ENCODE measurements at regions not wholly inside any gene's neighbourhood (a gene's known extent, or its start where the extent isn't known, plus 50 kb on each side); places are given as distances from the start of the nearest gene placed in this dataset.

DNA sequence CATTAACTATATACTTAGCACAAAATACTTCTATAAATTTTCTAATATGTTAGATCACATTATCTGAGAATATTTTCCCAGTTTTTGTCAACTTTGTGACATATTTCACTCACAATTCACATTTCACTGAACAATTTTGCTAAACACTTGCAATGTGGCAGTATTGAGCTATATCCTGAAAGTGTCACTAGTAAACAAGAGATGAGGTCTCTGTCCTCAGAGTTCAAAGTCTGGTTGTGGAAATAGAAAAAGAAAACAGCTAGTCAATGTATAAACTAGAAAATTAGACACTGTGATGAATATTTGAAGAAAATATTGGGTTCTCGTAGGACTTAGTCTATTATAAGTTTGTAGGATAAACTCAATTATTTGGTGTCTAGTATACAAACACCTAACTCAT is 87.4 kb upstream of the CHORDC1 start:
- Histone ChIP-seq H3K27ac (no peak overlapping the region), H3K4me1 (no peaks in the 10 kb centered on the region), H3K27me3 (ENCODE audit: insufficient read depth in 3 of 3, low read length in 2 of 3) (no peaks in the 10 kb centered on the region), H3K36me3 (ENCODE audit: insufficient read depth in 1 of 2, low read depth in 1 of 2) (no peaks in the 10 kb centered on the region), H3K4me3 (no peak overlapping the region), H3K9me3 (no peaks in the 10 kb centered on the region)
- DNase-seq (no peak), ATAC-seq (no peak)
- WGBS, 3 donors = 84 to 87% (median 85%) methylated on average over 1 of the region's 1 CpG
- intact Hi-C loops (cut with DNase I) = no loop called here
- TF ChIP-seq, protein P1, sequence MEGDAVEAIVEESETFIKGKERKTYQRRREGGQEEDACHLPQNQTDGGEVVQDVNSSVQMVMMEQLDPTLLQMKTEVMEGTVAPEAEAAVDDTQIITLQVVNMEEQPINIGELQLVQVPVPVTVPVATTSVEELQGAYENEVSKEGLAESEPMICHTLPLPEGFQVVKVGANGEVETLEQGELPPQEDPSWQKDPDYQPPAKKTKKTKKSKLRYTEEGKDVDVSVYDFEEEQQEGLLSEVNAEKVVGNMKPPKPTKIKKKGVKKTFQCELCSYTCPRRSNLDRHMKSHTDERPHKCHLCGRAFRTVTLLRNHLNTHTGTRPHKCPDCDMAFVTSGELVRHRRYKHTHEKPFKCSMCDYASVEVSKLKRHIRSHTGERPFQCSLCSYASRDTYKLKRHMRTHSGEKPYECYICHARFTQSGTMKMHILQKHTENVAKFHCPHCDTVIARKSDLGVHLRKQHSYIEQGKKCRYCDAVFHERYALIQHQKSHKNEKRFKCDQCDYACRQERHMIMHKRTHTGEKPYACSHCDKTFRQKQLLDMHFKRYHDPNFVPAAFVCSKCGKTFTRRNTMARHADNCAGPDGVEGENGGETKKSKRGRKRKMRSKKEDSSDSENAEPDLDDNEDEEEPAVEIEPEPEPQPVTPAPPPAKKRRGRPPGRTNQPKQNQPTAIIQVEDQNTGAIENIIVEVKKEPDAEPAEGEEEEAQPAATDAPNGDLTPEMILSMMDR (IDR thresholded peaks at IDR 0.05) = no peak

- no peak overlapping the region for H3K27ac ChIP-seq
- DNase-seq = no peak
- H3K9me3 ChIP-seq = no peaks in the 10 kb centered on the region
- no peak overlapping the region for H3K4me3 ChIP-seq
- no peaks in the 10 kb centered on the region for H3K4me1 ChIP-seq
- TF ChIP-seq, protein P1 (IDR thresholded peaks at IDR 0.05) = no peak
- H3K27me3 ChIP-seq (ENCODE audit: insufficient read depth in 3 of 3, low read length in 2 of 3) = no peaks in the 10 kb centered on the region
- WGBS, 3 donors = 61 to 62% (median 61%) methylated on average over 2 of the region's 2 CpGs
- ATAC-seq = no peak
- intact Hi-C loops (cut with DNase I) = no loop called here
- no peaks in the 10 kb centered on the region for H3K36me3 ChIP-seq (ENCODE audit: insufficient read depth in 1 of 2, low read depth in 1 of 2)
Observed at GRCh38 chr11:90309693-90310092, 86.8 kb upstream of the CHORDC1 start.

DNA sequence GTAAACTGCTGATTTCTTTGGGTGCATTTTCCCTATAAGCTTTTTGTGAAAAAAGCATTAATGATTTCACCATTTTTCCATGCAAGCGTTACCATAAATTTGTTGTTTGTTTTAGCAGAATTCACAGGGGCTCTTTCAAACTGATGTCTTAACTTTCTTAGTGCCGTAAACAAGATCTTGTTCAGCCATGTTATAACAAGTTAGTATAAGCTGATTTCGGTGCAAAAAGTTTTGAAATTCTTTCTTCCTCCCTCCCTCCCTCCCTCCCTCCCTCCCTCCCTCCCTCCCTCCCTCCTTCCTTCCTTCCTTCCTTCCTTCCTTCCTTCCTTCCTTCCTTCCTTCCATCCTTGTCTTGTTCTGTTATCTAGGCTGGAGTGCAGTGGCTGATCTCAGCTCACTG is 71.7 kb upstream of the CHORDC1 start:
- no peak overlapping the region for H3K4me3 ChIP-seq
- H3K27me3 ChIP-seq (ENCODE audit: insufficient read depth in 3 of 3, low read length in 2 of 3) = no peaks in the 10 kb centered on the region
- no peak overlapping the region for H3K27ac ChIP-seq
- WGBS, 3 donors = 88 to 91% (median 91%) methylated on average over 3 of the region's 3 CpGs
- TF ChIP-seq, protein P1 (IDR thresholded peaks at IDR 0.05) = no peak
- H3K4me1 ChIP-seq = no peaks in the 10 kb centered on the region
- H3K9me3 ChIP-seq = no peaks in the 10 kb centered on the region
- H3K36me3 ChIP-seq (ENCODE audit: insufficient read depth in 1 of 2, low read depth in 1 of 2) = no peaks in the 10 kb centered on the region
- no peak for ATAC-seq
- DNase-seq = no peak
- intact Hi-C loops (cut with DNase I) = no loop called here

DNA sequence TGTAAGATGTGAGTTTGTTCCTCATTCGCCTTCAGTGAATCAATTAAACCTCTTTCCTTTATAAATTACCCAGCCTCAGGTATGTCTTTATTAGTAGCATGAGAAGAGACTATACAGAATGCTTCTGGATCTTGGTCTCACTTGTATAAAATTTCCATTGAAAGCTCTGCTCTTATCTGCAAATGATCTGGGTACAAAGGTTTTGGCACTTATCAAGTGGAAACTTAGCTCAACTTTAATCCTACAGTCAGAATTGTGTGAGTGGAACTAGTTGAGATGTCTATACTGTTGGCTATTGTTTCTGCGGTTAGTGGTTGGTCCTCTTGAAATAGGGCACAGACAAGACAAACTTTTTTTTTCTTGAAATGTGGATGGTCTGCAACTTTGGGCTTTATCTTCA is 71.2 kb upstream of the CHORDC1 start:
- WGBS, 3 donors = 84 to 94% (median 85%) methylated on average over 2 of the region's 2 CpGs
- no peak for DNase-seq
- no peaks in the 10 kb centered on the region for H3K4me1 ChIP-seq
- intact Hi-C loops (cut with DNase I) = no loop called here
- TF ChIP-seq, protein P1 (IDR thresholded peaks at IDR 0.05) = no peak
- no peaks in the 10 kb centered on the region for H3K9me3 ChIP-seq
- H3K27me3 ChIP-seq (ENCODE audit: insufficient read depth in 3 of 3, low read length in 2 of 3) = no peaks in the 10 kb centered on the region
- no peak overlapping the region for H3K27ac ChIP-seq
- no peak overlapping the region for H3K4me3 ChIP-seq
- no peaks in the 10 kb centered on the region for H3K36me3 ChIP-seq (ENCODE audit: insufficient read depth in 1 of 2, low read depth in 1 of 2)
- no peak for ATAC-seq

DNA sequence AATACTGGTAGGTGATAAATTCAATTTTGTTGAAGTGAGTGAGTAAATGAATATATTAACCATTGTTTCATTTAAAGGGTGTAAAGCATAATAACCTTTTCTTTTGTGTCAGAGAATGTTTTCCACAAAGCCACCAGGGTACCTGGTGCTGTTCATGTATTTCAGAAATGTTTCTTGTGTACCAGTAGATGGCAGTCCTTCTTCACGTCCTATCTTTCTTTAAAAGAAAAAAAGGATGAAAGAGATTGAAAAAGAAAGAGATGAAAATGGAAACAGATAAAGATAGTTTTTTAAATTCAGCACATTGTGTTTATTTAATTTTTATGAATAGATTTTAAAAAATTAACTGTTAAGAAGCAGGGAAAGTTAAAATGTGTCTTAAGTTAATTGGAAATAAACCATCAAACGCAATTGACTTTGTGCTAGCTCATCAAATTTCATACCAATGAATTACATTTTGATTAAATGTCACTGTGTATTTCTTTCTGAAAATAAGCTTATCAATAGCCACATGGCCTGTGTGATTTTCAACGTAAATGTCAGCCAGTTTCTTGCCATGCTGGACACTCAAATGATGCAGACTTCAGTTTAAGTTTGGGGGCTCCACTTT is 65.5 kb upstream of the CHORDC1 start:
- Histone ChIP-seq H3K4me1 (no peaks in the 10 kb centered on the region), H3K36me3 (ENCODE audit: insufficient read depth in 1 of 2, low read depth in 1 of 2) (no peaks in the 10 kb centered on the region), H3K9me3 (no peaks in the 10 kb centered on the region), H3K4me3 (no peak overlapping the region), H3K27ac (no peak overlapping the region), H3K27me3 (ENCODE audit: insufficient read depth in 3 of 3, low read length in 2 of 3) (no peaks in the 10 kb centered on the region)
- intact Hi-C loops (cut with DNase I) = loop anchor here in 1 of 2 donors (10.0 kb wide), 1 partner anchor 146 kb away; no protein-coding TSS in a partner anchor
- 35 to 51% (median 47%) methylated on average over 3 of the region's 3 CpGs for WGBS, 3 donors
- DNase-seq (no peak), ATAC-seq (no peak)
- TF ChIP-seq, protein P1 (IDR thresholded peaks at IDR 0.05) = peak; percentile 55

All from psoas muscle (tissue), 7 donors.